SK-N-MC (cell line): ENCODE measurements at regions not wholly inside any gene's neighbourhood (a gene's known extent, or its start where the extent isn't known, plus 50 kb on each side); places are given as distances from the start of the nearest gene placed in this dataset.

ENCODE experiments used
- DNase-seq: peaks from one replicate; pipeline ENCODE4 v3.0.0-alpha.2; 2011; ENCODE audit warnings: low read depth, low spot score
- H3K27ac ChIP-seq: fragments of 200-600 bp; sonication (generic); 2 replicates; pipeline ENCODE4 v1.5.1; 2016; ENCODE audit warnings: mixed run types
- H3K36me3 ChIP-seq: fragments of 200-600 bp; sonication (generic); 2 replicates; pipeline ENCODE4 v1.6.1; 2017; ENCODE audit warnings: antibody characterized with exemption, low read length, mixed read lengths; ENCODE audit not compliant: insufficient read depth
- H3K4me3 ChIP-seq: fragments of 200-600 bp; sonication (generic); 2 replicates; pipeline ENCODE4 v1.5.1; 2016
- H3K9ac ChIP-seq: fragments of 200-600 bp; sonication (generic); 2 replicates; pipeline ENCODE4 v1.8.0; 2017; ENCODE audit warnings: mixed run types, mixed read lengths; ENCODE audit not compliant: insufficient read length
- H3K9me3 ChIP-seq: fragments of 200-600 bp; sonication (generic); 2 replicates; pipeline ENCODE4 v1.6.1; 2017; ENCODE audit warnings: low read depth, mild to moderate bottlenecking, antibody characterized with exemption, low read length, moderate library complexity, mixed read lengths
- EZH2 ChIP-seq: fragments of 200-600 bp; sonication (generic); IDR thresholded peaks from one replicate; pipeline ENCODE4 v1.6.1; 2017; ENCODE audit warnings: antibody characterized with exemption
- FOXP2 ChIP-seq: optimal IDR thresholded peaks from 2 replicates; pipeline ENCODE3; 2011; ENCODE audit warnings: mild to moderate bottlenecking, moderate library complexity; ENCODE audit not compliant: insufficient read depth; ENCODE audit errors: extremely low read length, control extremely low read depth
- POLR2AphosphoS5 ChIP-seq: IDR thresholded peaks from 2 replicates; pipeline ENCODE4 v1.6.1; 2012; ENCODE audit warnings: mild to moderate bottlenecking, low read depth, low read length, borderline replicate concordance

GRCh38 chr7:136807598-136807997, 60.9 kb upstream of the CHRM2 start:
- DNase-seq = no peak
- no peaks in the 10 kb centered on the region for H3K36me3 ChIP-seq
- no peak overlapping the region for H3K9ac ChIP-seq
- H3K27ac ChIP-seq = no peak overlapping the region
- H3K4me3 ChIP-seq = no peak overlapping the region
- TF ChIP-seq FOXP2 (no peak), POLR2AphosphoS5 (no peak), EZH2 (no peak)
- no peaks in the 10 kb centered on the region for H3K9me3 ChIP-seq

GRCh38 chr7:136803028-136803427, 65.4 kb upstream of the CHRM2 start:
- Histone ChIP-seq H3K9me3 (no peaks in the 10 kb centered on the region), H3K36me3 (no peaks in the 10 kb centered on the region), H3K4me3 (no peak overlapping the region), H3K27ac (no peak overlapping the region), H3K9ac (no peak overlapping the region)
- TF ChIP-seq FOXP2 (no peak), EZH2 (no peak), POLR2AphosphoS5 (no peak)
- DNase-seq = no peak

- TF ChIP-seq FOXP2 (no peak), POLR2AphosphoS5 (no peak), EZH2 (no peak)
- no peak for DNase-seq
- no peak overlapping the region for H3K9ac ChIP-seq
These were observed 84.5 kb upstream of the CHRM2 start for GRCh38 chr7:136783934-136784333.

GRCh38 chr7:136741941-136742340, 126.5 kb upstream of the CHRM2 start:
- H3K9me3 ChIP-seq = no peaks in the 10 kb centered on the region
- H3K4me3 ChIP-seq = no peak overlapping the region
- no peak for DNase-seq
- no peaks in the 10 kb centered on the region for H3K36me3 ChIP-seq
- no peak overlapping the region for H3K27ac ChIP-seq
- no peak for TF ChIP-seq POLR2AphosphoS5
- TF ChIP-seq FOXP2 = no peak
- no peak for TF ChIP-seq EZH2
- no peak overlapping the region for H3K9ac ChIP-seq

More at GRCh38 chr7:136783934-136784333, 84.5 kb upstream of the CHRM2 start:
- no peak overlapping the region for H3K27ac ChIP-seq
- H3K36me3 ChIP-seq = no peaks in the 10 kb centered on the region
- no peaks in the 10 kb centered on the region for H3K9me3 ChIP-seq
- no peak overlapping the region for H3K4me3 ChIP-seq

GRCh38 chr7:136728945-136729344, 139.5 kb upstream of the CHRM2 start:
- DNase-seq = no peak

GRCh38 chr7:136726460-136726859, 142.0 kb upstream of the CHRM2 start:
- TF ChIP-seq POLR2AphosphoS5 (no peak), FOXP2 (no peak), EZH2 (no peak)
- H3K36me3 ChIP-seq = no peaks in the 10 kb centered on the region
- H3K4me3 ChIP-seq = no peak overlapping the region
- no peak overlapping the region for H3K27ac ChIP-seq
- no peak for DNase-seq
- no peaks in the 10 kb centered on the region for H3K9me3 ChIP-seq
- H3K9ac ChIP-seq = no peak overlapping the region

More at GRCh38 chr7:136728945-136729344, 139.5 kb upstream of the CHRM2 start:
- H3K9ac ChIP-seq = no peak overlapping the region
- no peaks in the 10 kb centered on the region for H3K9me3 ChIP-seq
- no peak overlapping the region for H3K27ac ChIP-seq
- no peak overlapping the region for H3K4me3 ChIP-seq
- H3K36me3 ChIP-seq = no peaks in the 10 kb centered on the region
- no peak for TF ChIP-seq FOXP2
- no peak for TF ChIP-seq EZH2

- H3K27ac ChIP-seq = no peak overlapping the region
- no peak for DNase-seq
- 0 out of 2 replicates have a peak, but pooled peaks cover 2% of the 10 kb centered on the region for H3K9me3 ChIP-seq
- H3K36me3 ChIP-seq = no peaks in the 10 kb centered on the region
- no peak overlapping the region for H3K4me3 ChIP-seq
- TF ChIP-seq POLR2AphosphoS5 (no peak), EZH2 (no peak), FOXP2 (no peak)
- no peak overlapping the region for H3K9ac ChIP-seq
These were observed 150.4 kb upstream of the CHRM2 start for GRCh38 chr7:136717910-136718557.

- Histone ChIP-seq H3K9ac (no peak overlapping the region), H3K9me3 (0 out of 2 replicates have a peak, but pooled peaks cover 2% of the 10 kb centered on the region), H3K36me3 (no peaks in the 10 kb centered on the region), H3K27ac (no peak overlapping the region), H3K4me3 (no peak overlapping the region)
- DNase-seq = no peak
- no peak for TF ChIP-seq FOXP2
- no peak for TF ChIP-seq POLR2AphosphoS5
- no peak for TF ChIP-seq EZH2
These were observed 154.4 kb upstream of the CHRM2 start for GRCh38 chr7:136714062-136714461.

- no peak for DNase-seq
- no peak for TF ChIP-seq EZH2
- H3K36me3 ChIP-seq = no peaks in the 10 kb centered on the region
- H3K4me3 ChIP-seq = no peak overlapping the region
- H3K27ac ChIP-seq = no peak overlapping the region
- no peak overlapping the region for H3K9ac ChIP-seq
- H3K9me3 ChIP-seq = no peaks in the 10 kb centered on the region
These were observed 157.7 kb upstream of the CHRM2 start for GRCh38 chr7:136710751-136711150.

GRCh38 chr7:136709876-136710275, 158.6 kb upstream of the CHRM2 start:
- no peak overlapping the region for H3K4me3 ChIP-seq
- H3K9me3 ChIP-seq = no peaks in the 10 kb centered on the region
- no peak overlapping the region for H3K27ac ChIP-seq
- no peak for TF ChIP-seq EZH2
- no peak for TF ChIP-seq POLR2AphosphoS5
- TF ChIP-seq FOXP2 = no peak
- H3K9ac ChIP-seq = no peak overlapping the region
- H3K36me3 ChIP-seq = no peaks in the 10 kb centered on the region
- DNase-seq = no peak
